Panc1 (cell line): ENCODE measurements at regions not wholly inside any gene's neighbourhood (a gene's known extent, or its start where the extent isn't known, plus 50 kb on each side); places are given as distances from the start of the nearest gene placed in this dataset.

Source experiments
- TCF7L2 ChIP-seq: IDR thresholded peaks from 2 replicates; pipeline ENCODE4 v1.6.1; 2011; ENCODE audit warnings: mild to moderate bottlenecking, low read depth, low read length, inconsistent platforms
- TF ChIP-seq, protein P1 (sequence below): fragments of 450-650 bp; IDR thresholded peaks from 2 replicates; pipeline ENCODE4 v1.5.1; 2017; ENCODE audit warnings: mild to moderate bottlenecking

DNA sequence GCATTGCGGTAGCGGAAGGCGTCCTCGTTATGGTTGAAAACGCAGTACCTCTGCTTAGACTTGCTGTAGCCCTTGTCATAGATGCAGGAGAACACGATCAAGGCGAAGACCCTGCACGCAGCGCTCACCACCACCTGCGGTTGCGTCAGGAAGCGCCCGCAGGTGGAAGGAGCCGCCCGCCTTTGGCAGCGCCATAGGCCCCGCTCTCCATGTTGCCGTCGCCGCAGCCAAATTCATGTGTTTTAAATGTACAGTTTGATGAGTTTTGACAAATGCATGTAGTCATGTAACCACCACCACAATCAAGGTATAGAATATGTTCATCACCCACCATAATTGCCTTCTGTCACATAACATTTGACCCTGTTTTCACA is 84.9 kb upstream of the CEP78 start:
- TF ChIP-seq, protein P1, sequence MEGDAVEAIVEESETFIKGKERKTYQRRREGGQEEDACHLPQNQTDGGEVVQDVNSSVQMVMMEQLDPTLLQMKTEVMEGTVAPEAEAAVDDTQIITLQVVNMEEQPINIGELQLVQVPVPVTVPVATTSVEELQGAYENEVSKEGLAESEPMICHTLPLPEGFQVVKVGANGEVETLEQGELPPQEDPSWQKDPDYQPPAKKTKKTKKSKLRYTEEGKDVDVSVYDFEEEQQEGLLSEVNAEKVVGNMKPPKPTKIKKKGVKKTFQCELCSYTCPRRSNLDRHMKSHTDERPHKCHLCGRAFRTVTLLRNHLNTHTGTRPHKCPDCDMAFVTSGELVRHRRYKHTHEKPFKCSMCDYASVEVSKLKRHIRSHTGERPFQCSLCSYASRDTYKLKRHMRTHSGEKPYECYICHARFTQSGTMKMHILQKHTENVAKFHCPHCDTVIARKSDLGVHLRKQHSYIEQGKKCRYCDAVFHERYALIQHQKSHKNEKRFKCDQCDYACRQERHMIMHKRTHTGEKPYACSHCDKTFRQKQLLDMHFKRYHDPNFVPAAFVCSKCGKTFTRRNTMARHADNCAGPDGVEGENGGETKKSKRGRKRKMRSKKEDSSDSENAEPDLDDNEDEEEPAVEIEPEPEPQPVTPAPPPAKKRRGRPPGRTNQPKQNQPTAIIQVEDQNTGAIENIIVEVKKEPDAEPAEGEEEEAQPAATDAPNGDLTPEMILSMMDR = no peak
- TF ChIP-seq TCF7L2 = no peak
